HG02852 (cell line): ENCODE measurements at regions not wholly inside any gene's neighbourhood (a gene's known extent, or its start where the extent isn't known, plus 50 kb on each side); places are given as distances from the start of the nearest gene placed in this dataset.
"Not testable (repeated sequence)": the region's sequence is repeated elsewhere in the genome, so short reads cannot be mapped to it uniquely, and the experiment has no call there.

Source experiments
- ATAC-seq: cut with Tn5 transposase; IDR thresholded peaks from one replicate; pipeline ENCODE4 v1.9.1; 2021; ENCODE audit warnings: mild to moderate bottlenecking, moderate library complexity; ENCODE audit not compliant: unreplicated experiment

DNA sequence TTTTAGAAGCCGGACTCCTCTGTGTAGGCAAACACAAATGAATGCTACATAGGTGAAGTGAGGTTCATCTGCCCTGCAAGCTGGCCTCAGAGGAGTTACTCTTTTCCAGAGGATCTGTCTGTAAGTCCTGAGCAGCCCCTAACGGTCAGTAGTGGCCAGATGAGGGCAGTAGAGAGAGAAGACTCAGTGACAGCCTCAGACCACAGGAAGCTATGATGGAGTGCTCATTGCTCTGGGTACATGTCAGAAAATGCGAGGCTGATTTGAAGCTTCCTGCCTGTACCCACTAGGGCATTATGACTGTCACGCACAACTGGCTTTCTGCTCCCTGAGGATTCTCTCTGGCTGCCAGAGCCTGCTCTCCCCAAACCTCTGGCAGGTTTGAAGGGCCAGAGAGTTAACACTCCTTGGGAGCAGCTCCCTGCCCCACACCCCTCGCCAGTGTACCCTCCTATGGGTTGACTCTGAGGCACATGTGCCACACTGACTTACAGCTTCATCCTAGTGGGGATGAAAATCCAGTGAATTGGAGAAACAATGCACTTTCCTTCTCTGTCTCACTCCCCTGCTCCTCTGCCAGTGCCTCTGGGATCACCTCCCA lies 141.5 kb downstream of the GABRG2 start:
- peak; percentile 96 for ATAC-seq

DNA sequence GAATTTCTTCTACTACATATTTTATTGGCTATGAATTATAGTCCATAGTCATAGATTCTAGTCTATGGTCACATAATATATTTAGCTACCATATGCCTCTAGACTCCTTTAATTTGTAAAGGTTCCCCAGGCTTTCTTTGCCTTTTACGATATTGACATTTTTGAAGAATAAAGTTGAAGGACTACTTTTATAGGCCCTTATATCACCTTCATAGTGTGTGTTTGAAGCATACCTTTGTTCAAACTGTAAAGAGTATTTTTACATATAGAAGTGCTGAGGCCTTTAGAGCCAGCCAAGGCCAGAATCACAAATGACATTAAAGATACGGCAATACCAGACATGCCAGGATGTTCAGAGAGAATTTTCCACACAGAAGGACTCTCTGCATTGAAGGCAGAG lies 147.0 kb downstream of the GABRG2 start:
- ATAC-seq = no peak

DNA sequence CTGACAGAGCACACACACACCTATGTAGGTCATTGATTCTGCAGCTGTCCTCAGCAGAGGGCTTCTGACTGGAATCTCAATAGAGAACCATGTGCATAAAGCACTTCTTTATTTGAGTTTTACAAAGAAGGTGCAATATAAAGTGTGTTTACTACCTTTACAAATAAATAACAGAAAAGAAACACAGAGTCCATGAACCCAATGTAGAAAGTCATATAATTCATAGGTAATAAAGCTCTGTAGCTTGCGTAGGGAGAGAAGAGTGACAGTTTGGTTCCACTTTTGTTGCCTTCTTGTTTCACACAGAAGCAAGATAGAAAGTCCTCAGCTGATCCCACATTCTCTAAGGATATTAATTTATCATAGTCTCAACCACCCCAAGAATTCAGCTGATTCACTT lies 149.5 kb downstream of the GABRG2 start:
- ATAC-seq = no peak

DNA sequence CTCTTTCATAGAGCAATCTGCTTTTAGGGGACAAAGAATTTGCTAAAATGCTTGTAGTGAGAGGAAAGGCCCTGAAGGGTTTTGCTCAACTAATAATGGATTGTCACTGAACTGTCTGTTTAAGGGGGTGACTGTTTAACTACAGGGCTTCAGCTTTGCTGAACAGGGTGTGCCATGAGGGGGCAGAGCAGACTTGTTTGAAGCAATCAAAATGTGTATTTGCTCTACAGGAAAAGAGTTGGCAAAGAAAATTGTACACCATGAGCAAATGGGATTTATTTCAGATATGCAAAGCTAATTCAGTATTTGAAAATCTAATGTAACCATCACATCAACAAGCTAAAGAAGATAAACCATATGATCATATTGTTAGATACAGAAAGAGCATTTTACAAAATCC lies 154.3 kb downstream of the GABRG2 start:
- no peak for ATAC-seq

DNA sequence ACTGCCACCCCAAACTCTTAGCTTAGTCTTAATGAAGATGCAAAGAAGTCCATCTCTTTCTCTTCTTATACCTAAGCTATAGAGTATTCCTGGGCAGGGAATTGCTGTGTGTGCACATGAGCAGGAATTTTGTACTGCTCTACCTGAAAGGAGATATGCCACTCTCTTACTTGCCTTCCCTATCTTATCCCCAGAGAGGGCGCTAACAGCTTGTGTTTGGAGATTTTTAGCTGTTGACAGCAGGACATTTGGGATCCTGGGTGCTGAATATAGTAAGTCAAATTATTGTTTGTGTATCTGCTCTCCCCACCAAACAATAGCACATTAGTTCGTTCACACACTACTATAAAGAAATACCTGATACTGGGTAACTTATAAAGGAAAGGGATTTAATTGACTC lies 159.5 kb downstream of the GABRG2 start:
- ATAC-seq = no peak

DNA sequence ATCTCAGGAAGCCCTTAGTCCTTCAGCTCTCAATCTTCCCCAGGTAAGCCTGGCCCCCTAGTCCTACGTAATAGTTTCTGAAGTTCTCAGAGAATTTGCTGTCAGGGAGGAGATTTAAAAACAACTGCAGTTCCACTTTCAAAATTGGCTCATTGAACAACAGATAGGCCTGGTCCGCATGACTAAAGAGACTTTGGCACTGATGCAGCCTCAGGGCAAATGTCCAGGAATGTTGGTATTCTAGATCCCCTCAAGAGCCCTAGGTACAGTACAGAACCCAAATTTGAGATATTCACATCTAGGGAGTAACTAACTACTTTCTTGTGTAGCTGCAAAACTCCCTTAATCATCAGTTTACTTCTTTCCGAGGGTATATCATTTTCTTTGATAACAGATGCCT lies 162.8 kb downstream of the GABRG2 start:
- ATAC-seq = no peak

DNA sequence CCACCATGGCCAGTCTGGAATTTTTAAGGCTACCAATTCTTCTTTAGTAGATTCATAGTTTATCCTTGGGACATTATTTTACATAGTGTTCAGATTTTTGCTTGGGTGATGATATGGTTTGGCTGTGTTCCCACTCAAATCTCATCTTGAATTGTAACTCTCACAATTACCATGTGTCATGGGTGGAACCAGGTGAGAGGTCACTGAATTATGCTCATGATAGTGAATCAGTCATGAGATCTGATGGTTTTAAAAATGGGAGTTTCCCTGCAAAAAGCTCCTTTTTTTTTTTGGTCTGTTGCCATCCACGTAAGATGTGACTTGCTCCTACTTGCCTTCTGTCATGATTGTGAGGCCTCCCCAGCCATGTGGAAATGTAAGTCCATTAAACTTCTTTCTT lies 163.9 kb downstream of the GABRG2 start:
- ATAC-seq = no peak

DNA sequence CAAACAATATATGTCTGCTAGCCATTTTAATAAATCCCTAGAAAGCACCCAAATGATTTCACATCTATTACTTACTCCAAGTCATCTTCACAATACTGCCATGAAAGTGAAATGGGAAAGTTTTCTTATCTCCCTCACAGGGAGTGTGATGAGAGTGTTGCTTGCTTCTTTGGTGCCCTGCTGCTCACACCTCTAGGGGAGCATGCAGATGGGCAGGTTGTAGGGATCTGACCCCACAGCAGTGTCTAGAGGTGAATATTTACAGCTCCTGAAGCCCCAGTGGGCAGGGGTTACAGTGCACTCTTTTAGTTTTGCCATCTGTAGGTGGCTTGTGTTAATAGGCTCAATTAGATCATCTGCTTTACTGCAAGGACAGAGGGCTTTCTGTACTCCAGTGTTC lies 173.2 kb downstream of the GABRG2 start:
- no peak for ATAC-seq

DNA sequence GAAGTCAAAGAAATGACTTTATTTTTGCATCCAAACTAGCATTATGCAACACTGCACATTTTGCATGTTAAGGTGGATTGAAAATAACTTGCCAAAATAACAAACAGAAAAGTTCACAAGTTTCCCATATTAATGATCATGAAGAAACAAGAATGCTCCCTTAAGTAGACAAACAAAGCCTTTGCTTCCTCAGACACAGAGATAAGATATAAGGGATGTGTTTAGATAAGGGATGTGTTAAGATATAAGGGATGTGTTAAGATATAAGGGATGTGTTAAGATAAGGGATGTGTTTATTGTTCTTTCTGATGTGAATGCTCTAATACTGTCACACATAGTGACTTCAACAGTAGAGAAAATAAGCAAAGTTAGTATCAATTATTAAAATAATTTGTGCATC lies 174.8 kb downstream of the GABRG2 start:
- no peak for ATAC-seq

DNA sequence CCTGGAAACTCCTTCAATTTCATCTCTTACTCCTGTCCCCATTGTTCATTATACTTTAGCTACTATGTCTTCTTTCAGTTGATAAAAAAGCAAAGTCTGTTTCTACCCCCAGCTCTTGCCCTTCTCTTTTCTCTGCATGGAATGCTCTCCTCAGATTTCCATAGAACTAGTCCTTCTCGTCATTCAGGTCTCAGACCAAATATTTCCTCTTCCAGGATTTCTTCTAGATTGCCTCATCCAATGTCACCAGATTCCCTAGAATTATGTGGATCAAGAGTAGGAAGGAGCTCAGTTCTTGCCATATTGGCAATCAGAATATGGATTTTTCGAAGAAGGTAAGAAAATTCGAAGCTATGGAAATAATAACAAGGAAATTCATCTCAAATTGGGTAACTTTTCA lies 176.1 kb downstream of the GABRG2 start:
- no peak for ATAC-seq

DNA sequence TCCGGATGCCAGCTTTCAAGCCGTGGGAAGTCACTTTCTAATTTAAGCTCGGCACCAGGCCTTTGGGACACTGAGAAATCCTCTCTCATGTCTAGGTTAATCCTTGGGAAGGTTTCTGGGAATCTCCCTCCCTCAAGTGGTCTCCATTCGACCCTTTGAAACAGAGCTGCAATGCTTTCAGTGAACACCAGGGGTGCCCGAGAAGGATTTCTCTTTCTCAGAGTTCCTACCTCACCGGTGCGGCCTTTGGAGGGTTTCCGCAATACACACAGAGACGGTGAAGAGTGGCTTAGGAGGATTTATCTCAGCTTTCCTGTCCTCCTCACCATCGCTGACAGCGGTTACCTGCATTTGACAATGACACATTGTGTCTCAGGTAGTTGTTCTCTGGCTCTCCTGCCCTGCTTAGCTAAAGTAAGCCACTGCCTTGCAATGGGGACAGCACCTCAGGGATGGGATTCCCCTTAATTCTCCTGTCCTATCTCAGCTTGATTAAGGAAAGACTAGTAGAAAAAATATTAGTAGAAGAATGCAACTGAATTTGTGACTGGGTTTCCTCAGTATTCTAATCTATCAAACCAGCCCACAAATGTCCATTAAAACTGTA lies 180.6 kb downstream of the GABRG2 start:
- ATAC-seq = peak; percentile 52

DNA sequence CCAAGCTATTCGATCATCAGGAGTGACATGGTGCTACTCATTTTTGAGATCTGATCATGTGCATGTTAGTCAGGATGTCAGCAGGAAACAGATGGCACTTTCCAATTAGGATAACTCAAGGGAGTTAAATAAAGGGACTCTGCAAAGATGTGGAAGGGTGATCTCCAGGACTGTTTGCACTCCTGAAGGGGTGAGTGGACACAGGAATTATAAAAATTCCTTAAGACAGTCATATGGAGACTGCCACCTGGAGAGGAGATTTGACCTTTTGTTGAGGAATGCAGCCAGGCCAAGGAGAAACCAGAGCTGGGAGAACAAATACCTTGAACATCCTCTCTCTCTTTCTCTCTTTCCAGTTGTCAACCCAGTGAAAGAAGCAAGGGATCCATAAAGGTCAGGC lies 189.1 kb downstream of the GABRG2 start:
- no peak for ATAC-seq

DNA sequence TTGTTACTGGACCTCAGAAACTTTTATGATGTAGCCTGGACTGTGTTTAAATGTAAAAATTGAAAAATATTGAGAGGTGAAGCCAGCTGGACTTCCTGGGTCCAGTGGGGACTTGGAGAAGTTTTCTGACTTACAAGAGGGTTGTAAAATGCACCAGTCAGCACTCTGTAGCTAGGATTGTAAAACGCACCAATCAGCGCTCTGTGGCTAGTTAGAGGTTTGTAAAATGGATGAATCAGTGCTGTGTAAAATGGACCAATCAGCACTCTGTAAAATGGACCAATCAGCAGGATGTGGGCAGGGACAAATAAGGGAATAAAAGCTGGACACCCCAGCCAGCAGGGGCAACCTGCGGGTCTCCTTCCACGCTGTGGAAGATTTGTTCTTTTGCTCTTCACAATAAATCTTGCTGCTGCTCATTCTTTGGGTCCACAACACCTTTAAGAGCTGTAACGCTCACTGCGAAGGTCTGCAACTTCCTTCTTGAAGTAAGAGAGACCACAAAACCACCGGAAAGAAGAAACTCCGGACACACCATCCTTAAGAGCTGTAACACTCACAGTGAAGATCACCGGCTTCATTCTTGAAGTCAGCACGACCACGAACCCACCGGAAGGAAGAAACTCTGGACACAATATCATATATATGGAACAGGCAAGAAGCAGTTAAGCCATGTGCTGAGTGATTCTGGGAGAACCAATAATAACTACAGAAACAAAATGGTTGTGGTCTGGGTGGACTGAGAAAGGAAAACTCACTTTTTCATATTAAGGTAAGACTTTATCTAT lies 201.3 kb downstream of the GABRG2 start:
- peak; percentile 85 for ATAC-seq

DNA sequence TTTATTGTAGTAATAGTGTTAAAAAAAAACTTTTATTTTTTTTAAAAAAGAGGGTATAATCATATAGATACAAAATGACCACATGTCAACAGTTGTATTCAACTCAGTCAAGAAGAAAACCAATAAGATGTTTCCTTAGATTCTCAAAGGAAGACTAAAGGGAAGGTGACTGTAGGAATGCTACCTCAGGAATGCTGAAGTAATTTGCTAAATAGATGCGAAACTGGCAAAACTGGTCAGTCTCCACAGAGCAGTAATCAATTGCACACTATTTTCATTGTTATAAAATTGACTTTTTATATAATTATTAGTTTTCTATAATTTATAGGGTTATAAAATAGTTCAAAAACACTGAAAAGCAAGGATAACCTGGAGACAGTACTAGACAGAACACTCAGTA lies 204.8 kb downstream of the GABRG2 start:
- ATAC-seq = no peak

DNA sequence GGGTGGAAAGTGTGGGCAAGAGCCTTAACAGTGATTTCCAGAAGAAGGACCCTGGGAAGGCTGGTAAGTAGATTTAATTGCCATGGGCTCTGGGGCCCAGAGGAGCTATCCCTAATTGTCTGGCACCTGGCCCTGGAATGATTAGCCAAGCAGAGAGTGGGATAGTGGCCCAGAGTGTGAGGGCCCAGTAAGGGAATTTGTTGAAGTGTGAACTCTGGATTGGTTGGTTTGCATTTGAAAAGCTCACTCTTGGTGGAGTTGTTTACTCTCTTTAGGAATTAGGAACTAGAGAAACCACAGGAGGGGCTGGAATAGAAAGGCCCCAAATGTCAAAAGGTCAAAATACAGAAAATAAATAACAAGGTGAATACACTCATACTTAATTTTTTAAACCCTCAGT lies 207.1 kb downstream of the GABRG2 start:
- ATAC-seq = no peak

DNA sequence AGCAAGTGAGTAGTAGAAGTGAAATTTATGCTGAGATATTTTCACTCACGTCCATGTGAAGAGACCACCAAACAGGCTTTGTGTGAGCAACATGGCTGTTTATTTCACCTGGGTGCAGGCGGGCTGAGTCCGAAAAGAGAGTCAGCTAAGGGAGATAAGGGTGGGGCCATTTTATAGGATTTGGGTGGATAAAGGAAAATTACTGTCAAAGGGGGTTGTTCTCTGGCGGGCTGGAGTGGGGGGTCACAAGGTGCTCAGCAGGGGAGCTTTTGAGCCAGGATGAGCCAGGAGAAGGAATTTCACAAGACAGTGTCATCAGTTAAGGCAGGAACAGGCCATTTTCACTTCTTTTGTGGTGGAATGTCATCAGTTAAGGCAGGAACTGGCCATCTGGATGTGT lies 207.8 kb downstream of the GABRG2 start:
- not testable (repeated sequence) for ATAC-seq

DNA sequence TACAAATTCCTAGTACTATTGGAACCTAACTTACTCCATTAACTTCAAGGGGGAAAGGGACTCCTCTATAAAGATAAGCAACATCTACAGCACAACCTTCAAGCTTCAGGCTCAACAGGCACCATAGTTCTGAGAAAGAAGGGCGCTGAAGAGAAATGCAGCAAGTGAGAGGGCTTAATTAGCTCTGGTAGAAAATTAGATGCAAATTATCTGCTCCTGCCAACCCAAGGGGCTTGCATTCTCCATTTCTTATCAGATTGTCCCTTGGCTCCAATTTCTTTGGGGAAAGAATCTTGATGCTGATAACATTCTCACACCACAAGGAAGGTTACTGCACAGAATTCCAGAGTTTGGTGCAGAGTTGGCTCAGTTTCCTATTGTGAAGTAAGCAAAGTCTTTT lies 214.6 kb downstream of the GABRG2 start:
- no peak for ATAC-seq

DNA sequence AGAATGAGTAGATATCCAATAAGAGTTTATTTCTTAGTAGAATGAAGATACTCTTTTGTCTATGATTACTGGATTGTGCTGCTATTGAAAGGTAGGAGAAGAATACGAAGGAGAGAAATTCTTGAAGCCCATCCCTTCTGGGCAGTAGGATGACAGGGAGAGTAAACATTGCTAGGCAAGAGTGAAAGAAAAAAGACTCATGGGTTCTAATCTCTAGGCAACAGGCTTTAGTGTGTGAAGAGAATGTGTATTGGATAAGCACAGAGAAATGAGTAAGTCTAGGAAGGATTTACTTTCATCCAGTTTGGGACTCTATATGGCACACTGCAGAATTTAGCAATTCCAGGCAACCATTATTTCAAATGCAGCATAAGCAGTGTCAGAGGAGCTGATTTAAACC lies 216.0 kb downstream of the GABRG2 start:
- no peak for ATAC-seq

DNA sequence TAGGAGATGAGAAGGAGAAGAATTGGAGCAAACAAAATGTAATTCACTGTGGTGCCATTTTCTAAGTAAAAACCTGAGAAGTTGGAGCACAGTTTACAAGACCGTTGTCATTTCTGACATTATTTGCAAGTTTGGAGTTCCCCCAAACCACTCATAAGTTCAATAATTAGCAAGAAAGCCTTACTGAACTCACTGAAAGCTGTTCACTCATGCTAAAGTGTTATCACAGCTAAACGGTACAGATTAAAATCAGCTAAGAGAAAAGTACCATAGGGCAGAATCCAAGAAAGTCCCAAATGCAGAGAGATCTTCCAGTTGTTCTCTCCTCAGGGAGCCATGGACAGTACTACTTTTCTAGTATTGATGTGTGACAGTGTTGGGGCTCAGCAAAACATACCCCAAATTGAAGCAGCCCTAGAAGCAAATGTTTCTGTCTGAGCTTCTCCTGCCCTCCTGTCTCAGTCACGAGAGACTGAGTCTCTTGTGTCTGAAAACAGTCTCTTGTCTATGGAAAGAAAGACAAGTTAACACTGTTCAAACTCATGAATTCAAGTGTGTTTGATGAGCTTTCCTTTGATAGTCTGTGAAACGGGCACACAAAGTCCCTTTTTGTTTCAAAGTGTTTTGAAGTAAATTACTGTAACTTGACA lies 221.2 kb downstream of the GABRG2 start:
- peak; percentile 88 for ATAC-seq

DNA sequence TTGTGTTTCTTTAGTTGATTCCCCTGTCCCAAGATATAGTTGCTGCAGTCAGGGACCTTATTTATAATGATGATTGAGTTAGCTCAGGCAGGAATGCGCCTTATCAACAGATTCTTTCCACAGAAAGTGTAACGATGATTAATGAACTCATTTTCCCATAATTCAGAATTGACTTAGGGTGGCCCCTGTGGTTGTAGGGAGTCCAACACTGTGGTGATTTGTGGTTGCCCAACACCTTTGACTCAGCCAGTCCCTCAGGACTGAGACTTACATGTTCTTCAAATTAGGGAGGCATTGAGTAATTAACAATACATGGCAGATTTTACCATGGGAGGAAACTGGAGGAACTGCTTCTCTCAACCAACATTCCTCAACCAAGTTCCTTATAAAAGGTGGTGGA lies 221.9 kb downstream of the GABRG2 start:
- no peak for ATAC-seq

DNA sequence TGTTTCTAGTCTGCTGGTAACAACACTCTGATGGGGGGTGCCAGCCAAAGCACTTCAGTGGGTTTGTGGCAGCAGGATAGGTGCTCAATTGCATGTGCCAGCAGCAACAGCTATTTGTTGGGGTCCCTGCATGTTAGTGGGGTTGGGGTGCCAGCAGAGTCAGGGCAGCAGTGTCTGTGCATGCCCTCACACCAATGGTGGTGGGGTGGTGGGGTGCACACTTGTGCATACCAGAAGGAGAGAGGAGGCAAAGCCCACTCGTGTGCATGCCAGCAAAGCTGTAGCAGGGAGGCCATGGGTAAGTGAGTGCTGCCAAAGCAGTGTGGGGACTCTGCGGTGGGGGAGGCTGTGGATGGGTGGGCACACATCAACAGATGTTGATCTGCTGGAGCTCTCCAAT lies 232.2 kb downstream of the GABRG2 start:
- no peak for ATAC-seq

DNA sequence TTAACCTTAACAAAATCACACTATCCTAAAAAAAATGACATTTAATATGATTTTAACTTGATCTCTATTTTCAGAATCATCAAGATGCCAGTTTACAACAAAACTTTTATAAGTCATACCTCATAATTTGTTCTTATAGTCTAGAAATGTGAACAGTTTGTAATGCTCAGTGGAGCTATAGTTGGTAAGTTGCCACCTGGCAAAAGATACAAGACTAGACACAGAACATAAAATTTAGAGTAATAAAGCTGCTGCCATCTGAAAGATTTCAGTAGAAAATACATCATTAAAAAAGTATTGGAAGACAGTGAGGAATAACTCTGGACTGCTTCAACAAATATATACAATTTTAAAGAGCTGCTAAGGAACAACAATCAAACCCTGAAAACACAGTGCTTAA lies 233.8 kb downstream of the GABRG2 start:
- no peak for ATAC-seq
